Erythroblast (primary cell): ENCODE measurements at regions not wholly inside any gene's neighbourhood (a gene's known extent, or its start where the extent isn't known, plus 50 kb on each side); places are given as distances from the start of the nearest gene placed in this dataset.

Experiments
- GATA1 ChIP-seq: IDR thresholded peaks from 2 replicates; pipeline ENCODE4 v1.6.1; 2011; ENCODE audit warnings: low read depth, mild to moderate bottlenecking, control low read depth, low read length, moderate library complexity
- POLR2A ChIP-seq: IDR thresholded peaks from 2 replicates; pipeline ENCODE4 v1.6.1; 2011; ENCODE audit warnings: mild to moderate bottlenecking, low read length

- TF ChIP-seq POLR2A, result no peak
- no peak for TF ChIP-seq GATA1
These were observed 525.0 kb upstream of the NRP1 start for GRCh38 chr10:33859319-33860022.
